Stimulated activated memory B cell treated with anti-CD40 and anti-IgM and Interleukin-4, amounts not matched to agents 10 μg/mL and 1 μg/mL and 100 μg/mL, for 72 hours (primary cell): ENCODE measurements at regions not wholly inside any gene's neighbourhood (a gene's known extent, or its start where the extent isn't known, plus 50 kb on each side); places are given as distances from the start of the nearest gene placed in this dataset.

ENCODE experiments used
- ATAC-seq: fragments of 150-1000 bp; cut with Tn5 transposase; 2 replicates; pipeline ENCODE4 v1.10.0; 2021
- H3K27ac Mint-ChIP-seq: one replicate; pipeline ENCODE4 v1.8.0; 2022; ENCODE audit warnings: mild to moderate bottlenecking, mixed read lengths
- H3K27me3 Mint-ChIP-seq: one replicate; pipeline ENCODE4 v1.8.0; 2022; ENCODE audit warnings: mixed read lengths
- H3K36me3 Mint-ChIP-seq: one replicate; pipeline ENCODE4 v1.8.0; 2022; ENCODE audit warnings: mixed read lengths
- H3K4me1 Mint-ChIP-seq: one replicate; pipeline ENCODE4 v1.8.0; 2022; ENCODE audit warnings: mixed read lengths
- H3K4me3 Mint-ChIP-seq: one replicate; pipeline ENCODE4 v1.8.0; 2022; ENCODE audit warnings: mild to moderate bottlenecking, moderate library complexity, mixed read lengths
- H3K9me3 Mint-ChIP-seq: one replicate; pipeline ENCODE4 v1.8.0; 2022; ENCODE audit warnings: mixed read lengths

DNA sequence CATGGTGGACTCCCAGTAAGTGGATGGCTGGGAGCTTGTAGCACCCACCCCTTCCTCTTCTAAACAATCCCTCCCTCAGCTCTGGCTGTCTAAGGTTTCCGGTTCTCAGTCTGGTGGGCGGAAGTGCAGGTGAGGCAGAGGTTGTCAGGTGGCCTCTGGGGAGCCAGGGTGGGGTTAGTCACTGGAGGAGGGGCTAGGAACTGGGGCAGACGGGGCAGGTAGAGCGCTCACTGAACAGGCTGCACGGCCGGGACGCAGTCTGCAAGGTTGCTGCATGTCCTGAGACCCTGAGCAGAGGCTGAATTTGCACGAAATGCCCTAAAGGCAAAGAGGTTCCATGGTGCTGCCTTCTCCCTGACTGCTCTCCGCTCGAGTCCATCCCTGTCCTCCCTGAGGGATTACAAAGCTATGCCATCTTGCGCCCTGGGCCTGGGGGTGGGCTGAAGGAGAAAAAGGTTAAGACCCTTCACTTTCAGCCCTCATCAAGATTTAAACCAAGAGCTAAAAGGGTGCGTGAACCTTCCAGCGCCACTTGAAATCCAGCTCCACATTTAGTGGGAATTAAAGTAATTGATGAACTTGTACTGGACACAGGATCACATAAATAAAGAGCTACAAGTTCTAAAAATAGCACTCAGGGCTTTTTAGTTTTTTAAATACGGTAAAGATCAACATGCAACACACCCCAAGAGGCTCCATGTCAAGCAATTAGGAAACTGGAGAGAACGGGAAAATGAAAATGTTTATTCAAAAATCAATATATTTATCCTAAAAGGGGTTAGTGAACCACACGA lies 62.3 kb upstream of the CTBP2 start:
- Mint-ChIP-seq H3K27ac (no peak overlapping the region), H3K9me3 (peaks cover 3% of the 10 kb centered on the region), H3K4me3 (no peak overlapping the region), H3K4me1 (no peaks in the 10 kb centered on the region), H3K27me3 (peaks cover 46% of the 10 kb centered on the region), H3K36me3 (no peaks in the 10 kb centered on the region)
- no peak for ATAC-seq

DNA sequence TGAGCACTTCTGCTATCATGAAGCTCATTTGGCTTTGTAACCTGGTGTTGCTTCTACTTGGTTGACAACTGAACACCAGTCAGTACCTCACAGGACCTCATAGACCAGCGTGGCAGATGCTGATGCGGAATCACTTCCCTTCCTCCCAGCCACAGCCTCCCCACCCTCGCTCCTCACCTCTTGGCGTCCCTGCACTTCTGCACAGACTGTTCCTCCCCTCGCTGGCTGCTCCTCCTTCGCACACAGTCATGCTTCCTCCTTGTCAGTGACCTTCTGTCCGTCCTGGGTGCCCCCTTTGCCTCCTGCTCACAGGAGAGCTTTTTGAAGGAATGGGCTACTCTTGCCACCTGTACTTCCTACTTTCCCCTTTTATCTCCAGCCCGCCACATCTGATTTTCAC lies 61.4 kb upstream of the CTBP2 start:
- Mint-ChIP-seq H3K4me1 (no peaks in the 10 kb centered on the region), H3K4me3 (no peak overlapping the region), H3K36me3 (no peaks in the 10 kb centered on the region), H3K27ac (no peak overlapping the region), H3K27me3 (peaks cover 46% of the 10 kb centered on the region), H3K9me3 (no peaks in the 10 kb centered on the region)
- no peak for ATAC-seq

DNA sequence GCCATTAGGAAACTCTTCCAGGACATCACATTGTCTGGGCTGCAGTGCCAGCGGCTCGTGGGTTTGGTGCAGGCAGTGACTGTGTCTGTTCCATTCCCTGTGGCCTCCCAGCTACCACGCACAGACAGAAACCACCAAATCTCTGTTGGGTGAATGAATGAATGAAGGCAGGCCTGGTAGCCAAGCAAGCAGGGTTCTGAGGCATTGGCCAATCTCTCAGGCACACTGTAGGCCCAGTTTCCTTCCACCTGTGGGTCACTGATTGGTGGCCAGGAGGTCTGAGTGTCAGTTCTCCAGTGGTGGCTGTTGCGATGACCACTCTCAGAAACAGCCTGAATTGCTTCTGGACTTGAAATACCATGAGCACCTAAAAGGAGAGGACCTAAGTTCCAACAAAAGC lies 59.4 kb upstream of the CTBP2 start:
- Mint-ChIP-seq H3K4me3 (no peak overlapping the region), H3K27me3 (peaks cover 46% of the 10 kb centered on the region), H3K36me3 (no peaks in the 10 kb centered on the region), H3K9me3 (no peaks in the 10 kb centered on the region), H3K4me1 (no peaks in the 10 kb centered on the region), H3K27ac (no peak overlapping the region)
- no peak for ATAC-seq

DNA sequence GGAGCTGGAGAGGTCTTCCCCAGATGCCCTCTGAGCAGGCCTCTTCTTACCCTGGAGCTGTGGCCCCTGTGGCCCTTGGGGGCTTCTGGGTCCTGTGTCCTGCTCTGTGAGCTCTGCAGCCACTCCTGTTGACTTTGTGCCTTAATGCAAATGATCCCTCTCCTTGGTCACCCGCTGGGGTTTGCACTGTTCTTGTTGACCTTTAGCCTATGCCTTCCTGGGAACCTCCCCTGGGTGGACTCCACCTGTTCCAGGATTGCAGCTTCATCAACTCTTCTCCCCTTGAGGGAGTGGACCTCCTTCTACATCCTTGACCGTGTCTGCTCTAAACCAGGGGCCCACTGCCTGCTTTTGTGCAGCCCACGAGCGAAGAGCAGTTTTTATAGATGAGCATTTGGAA lies 58.6 kb upstream of the CTBP2 start:
- Mint-ChIP-seq H3K27ac (no peak overlapping the region), H3K4me1 (no peaks in the 10 kb centered on the region)
- ATAC-seq: no peak

DNA sequence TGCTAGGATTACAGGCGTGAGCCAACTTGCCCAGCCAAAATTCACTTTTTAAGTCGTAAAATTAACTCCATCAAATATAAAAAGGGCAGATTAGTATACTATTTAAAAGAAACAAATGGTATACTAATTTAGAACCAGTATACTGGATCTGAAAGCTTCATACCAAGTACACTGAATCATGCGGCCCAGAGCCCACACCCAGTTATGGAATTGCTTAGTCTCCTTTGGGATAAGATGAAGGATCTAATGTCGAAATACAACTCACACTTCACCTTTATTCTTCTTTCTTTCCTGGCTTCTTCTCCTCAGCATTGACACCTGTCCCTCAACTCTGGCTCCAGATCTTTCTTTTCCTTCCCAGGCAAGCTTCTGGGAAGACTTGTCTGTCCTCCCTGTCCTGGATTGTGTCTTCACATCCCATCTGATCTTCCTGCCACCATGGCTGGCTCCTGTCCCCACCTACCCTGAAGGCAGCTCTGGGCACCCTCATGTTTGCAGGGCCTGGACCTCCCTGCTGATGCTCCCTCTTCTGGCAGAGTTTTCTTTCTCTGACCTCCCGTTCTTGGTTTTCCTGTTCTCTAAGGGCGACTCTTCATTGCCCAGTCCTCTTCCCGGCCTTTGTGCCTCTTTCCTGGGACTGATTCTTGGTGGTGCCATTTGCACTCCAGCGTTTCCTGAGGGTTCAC lies 57.8 kb upstream of the CTBP2 start:
- no peak overlapping the region for H3K4me3 Mint-ChIP-seq
- H3K4me1 Mint-ChIP-seq: no peaks in the 10 kb centered on the region
- no peaks in the 10 kb centered on the region for H3K36me3 Mint-ChIP-seq
- H3K9me3 Mint-ChIP-seq: no peaks in the 10 kb centered on the region
- ATAC-seq: no peak
- H3K27ac Mint-ChIP-seq: no peak overlapping the region
- peaks cover 46% of the 10 kb centered on the region for H3K27me3 Mint-ChIP-seq

More for the DNA sequence above, 58.6 kb upstream of the CTBP2 start:
- Mint-ChIP-seq H3K36me3 (no peaks in the 10 kb centered on the region), H3K27me3 (peaks cover 46% of the 10 kb centered on the region), H3K9me3 (no peaks in the 10 kb centered on the region), H3K4me3 (no peak overlapping the region)

DNA sequence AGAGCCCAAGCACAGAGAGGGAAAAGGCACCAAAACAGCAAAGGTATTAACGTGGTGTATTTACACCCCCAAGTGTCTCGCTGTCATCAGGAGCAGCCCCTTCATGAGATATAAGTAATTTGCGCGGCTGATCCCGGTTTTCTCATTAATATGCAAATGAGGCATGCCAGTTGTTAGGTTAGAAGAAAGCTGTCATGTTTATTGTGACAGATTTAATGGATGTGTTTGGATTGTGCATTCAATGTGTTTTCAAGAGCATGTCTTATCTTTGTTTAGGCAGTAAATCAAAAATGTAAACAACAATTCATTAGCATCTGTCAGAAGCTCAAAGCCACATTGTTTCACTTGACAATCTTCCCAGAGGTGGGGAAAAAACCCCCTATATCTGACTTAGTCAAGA lies 56.5 kb upstream of the CTBP2 start:
- peaks cover 40% of the 10 kb centered on the region for H3K27me3 Mint-ChIP-seq
- no peak overlapping the region for H3K4me3 Mint-ChIP-seq
- H3K36me3 Mint-ChIP-seq: no peaks in the 10 kb centered on the region
- no peak overlapping the region for H3K27ac Mint-ChIP-seq
- ATAC-seq: no peak
- H3K4me1 Mint-ChIP-seq: no peaks in the 10 kb centered on the region
- no peaks in the 10 kb centered on the region for H3K9me3 Mint-ChIP-seq

DNA sequence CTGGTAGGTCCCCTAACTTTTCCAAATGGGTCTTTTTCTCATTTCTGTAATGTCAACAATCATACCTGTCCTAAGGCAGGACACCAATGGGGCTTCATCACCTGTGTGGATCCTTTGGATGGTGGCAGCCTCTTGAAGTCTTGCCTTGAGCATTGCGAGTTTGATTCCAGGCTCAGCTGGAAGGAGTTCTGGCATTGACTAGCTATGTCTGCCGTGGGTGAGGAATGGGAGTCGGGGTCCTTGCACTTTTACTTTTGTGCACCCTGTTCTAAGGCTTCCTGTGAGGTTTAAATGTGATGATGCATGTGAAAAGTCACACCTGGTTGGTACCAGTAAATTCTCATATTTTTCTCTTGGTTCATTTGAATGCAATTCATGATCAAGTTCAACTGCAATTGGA lies 55.9 kb upstream of the CTBP2 start:
- Mint-ChIP-seq H3K4me3 (no peak overlapping the region), H3K27ac (no peak overlapping the region), H3K27me3 (peaks cover 34% of the 10 kb centered on the region), H3K4me1 (no peaks in the 10 kb centered on the region), H3K9me3 (no peaks in the 10 kb centered on the region), H3K36me3 (no peaks in the 10 kb centered on the region)
- no peak for ATAC-seq

DNA sequence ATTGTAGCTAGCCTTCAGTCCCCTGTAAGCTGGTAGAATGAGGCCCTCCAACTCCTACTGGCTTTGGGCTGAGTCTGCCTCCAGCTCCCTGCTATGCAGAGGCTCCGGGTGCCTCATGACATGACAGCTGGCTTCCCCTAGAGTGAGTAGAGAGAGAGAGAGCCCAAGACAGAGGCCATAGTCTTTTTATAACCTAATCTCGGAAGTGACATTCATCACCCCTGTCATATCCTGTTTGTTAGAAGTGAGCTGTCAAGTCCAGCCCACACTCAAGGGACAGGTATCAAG lies 53.9 kb upstream of the CTBP2 start:
- no peak for ATAC-seq
- H3K4me1 Mint-ChIP-seq: no peaks in the 10 kb centered on the region
- no peak overlapping the region for H3K4me3 Mint-ChIP-seq
- H3K9me3 Mint-ChIP-seq: no peaks in the 10 kb centered on the region
- peaks cover 14% of the 10 kb centered on the region for H3K27me3 Mint-ChIP-seq
- no peak overlapping the region for H3K27ac Mint-ChIP-seq
- no peaks in the 10 kb centered on the region for H3K36me3 Mint-ChIP-seq

DNA sequence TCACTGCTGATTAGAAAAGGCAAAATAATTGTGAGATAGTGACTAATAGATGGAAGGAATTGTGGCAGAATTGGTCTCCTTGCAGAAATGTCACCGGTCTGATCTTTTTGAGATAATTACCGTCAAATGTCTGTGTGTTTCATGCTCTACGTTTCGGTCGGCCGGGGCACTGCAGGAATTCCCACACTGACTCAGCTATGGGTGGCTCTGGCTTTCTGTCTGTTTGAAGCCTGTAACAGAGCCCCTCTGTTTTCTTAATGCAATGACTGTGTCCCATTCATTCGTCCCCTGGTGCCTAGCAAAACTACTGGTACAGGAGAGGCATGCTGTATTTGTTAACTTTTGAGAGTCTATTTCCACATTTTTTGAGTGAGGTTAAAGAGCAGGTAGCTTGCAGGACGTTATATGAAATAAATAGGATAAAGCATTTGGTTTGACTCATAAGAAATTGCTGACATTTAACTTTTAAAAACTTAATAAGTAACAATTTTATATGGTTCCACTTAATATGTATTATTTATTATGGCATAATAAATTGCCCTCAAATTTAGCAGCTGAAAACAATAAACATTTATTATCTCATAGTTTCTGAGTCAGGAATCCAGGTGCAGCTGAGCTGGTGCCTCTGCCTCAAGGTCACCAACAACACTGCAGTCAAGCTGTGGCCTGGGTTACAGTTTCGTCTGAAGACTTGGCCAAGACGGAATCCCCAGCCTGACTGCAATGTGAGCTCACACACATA lies 53.3 kb upstream of the CTBP2 start:
- no peaks in the 10 kb centered on the region for H3K36me3 Mint-ChIP-seq
- H3K4me3 Mint-ChIP-seq: no peak overlapping the region

DNA sequence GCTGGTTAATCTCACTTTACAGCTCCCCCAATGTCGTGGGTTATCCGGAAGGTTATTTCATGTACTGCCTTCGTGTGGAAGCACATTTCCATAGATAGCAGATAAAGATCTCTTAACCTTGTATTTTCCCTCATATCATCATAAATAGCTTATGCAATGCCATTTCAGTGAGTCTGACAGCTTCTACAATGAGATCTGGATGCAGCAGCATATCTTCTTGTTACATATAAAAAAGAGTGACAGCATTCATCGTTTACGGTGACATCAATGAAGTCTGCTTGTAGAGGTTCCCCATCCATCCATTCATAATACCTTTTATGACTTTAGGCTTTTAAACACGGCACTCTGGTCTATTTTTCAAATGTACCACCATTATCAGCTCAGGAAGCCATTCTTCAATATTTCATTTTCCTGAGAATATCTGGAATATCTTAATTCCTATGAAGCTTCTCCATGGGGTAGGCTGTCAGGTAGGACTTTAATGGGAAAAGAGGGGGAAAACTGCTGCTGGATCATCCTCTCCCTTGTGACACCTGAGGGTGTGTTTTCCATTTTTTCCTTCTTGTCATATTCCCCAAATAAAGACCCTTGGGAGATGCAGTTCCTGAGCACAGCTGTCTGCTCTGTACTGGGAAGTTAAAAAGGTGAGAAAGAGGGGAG lies 51.9 kb upstream of the CTBP2 start:
- no peak for ATAC-seq
- Mint-ChIP-seq H3K27me3 (peaks cover 12% of the 10 kb centered on the region), H3K27ac (no peak overlapping the region), H3K9me3 (no peaks in the 10 kb centered on the region), H3K4me1 (no peaks in the 10 kb centered on the region), H3K4me3 (no peak overlapping the region), H3K36me3 (no peaks in the 10 kb centered on the region)

More for the DNA sequence above, 53.3 kb upstream of the CTBP2 start:
- peaks cover 14% of the 10 kb centered on the region for H3K27me3 Mint-ChIP-seq
- no peak overlapping the region for H3K27ac Mint-ChIP-seq
- no peaks in the 10 kb centered on the region for H3K9me3 Mint-ChIP-seq
- no peak for ATAC-seq
- no peaks in the 10 kb centered on the region for H3K4me1 Mint-ChIP-seq
